Sigmoid colon (tissue), 4 donors: ENCODE measurements at regions not wholly inside any gene's neighbourhood (a gene's known extent, or its start where the extent isn't known, plus 50 kb on each side); places are given as distances from the start of the nearest gene placed in this dataset.

Experiments used
- CTCF ChIP-seq, 4 experiments: fragments of 450-650 bp in 3 of 4; fragments of 200-600 bp in 1 of 4; IDR thresholded peaks; one replicate each; pipeline ENCODE4 v1.5.1; 2016 to 2019; ENCODE audit warnings: antibody characterized with exemption in 4 of 4, mild to moderate bottlenecking in 3 of 4, moderate library complexity in 2 of 4
- EP300 ChIP-seq, 4 donors: sonication (generic); formaldehyde crosslinking; IDR thresholded peaks; one replicate each; pipeline ENCODE4 v1.6.1; 2017; ENCODE audit warnings: antibody characterized with exemption in 4 of 4
- POLR2A ChIP-seq, 2 donors: fragments of 450-650 bp; IDR thresholded peaks; one replicate each; pipeline ENCODE4 v1.6.1; 2016; ENCODE audit warnings: antibody characterized with exemption in 2 of 2, mild to moderate bottlenecking in 2 of 2, moderate library complexity in 2 of 2
- POLR2AphosphoS5 ChIP-seq, 4 donors: sonication (generic); formaldehyde crosslinking; IDR thresholded peaks; one replicate each; pipeline ENCODE4 v1.6.1; 2017; ENCODE audit warnings: antibody characterized with exemption in 4 of 4

- no peak for TF ChIP-seq POLR2A (IDR thresholded peaks at IDR 0.05)
- TF ChIP-seq CTCF (IDR thresholded peaks at IDR 0.05): no peak
- no peak for TF ChIP-seq EP300 (IDR thresholded peaks at IDR 0.05)
- TF ChIP-seq POLR2AphosphoS5 (IDR thresholded peaks at IDR 0.05): no peak
Measured at GRCh38 chr21:27320868-27321267, 354.0 kb upstream of the ADAMTS5 start.
